Left hindlimb (tissue), 1 donor: ENCODE measurements at regions not wholly inside any gene's neighbourhood (a gene's known extent, or its start where the extent isn't known, plus 50 kb on each side); places are given as distances from the start of the nearest gene placed in this dataset.
"Not testable (repeated sequence)": the region's sequence is repeated elsewhere in the genome, so short reads cannot be mapped to it uniquely, and the experiment has no call there.

Source experiments
- DNase-seq: peaks from one replicate; pipeline ENCODE4 v3.0.0-alpha.2; 2018

DNA sequence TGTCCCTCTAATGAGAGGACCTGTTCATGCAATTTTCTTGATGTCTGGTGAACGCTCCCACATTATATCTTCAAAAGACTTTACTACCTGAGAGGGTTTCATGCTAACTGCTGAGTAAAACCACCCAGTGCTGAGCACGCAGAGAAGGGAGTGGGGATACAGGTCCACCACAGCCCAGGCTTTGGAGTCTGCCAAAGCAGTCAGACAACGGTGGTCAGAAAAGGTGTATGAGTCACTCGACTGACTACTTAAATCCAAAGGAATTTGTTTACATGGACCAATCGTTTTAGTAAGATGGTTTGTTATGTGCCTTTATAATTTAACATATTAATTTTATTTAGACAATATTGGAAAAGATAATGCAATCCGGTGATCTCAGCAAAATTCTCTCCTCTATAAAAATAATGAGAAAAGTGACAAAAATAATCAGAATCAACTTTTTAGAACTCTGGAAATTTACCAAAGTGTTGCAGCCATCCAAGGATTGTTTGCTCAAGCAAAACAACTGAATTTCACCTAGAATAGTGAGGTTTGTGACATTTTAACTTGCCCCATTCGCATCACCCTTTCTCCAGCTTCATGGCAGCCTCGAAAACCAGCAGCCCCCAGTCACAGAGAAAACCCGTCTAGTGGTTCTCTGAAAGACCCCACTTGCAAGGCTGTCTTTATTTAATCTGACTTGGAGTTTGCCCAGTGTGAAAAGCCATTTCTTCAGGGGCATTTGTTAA, 52.1 kb upstream of the PLGLB2 start:
- DNase-seq = not testable (repeated sequence)
